Mucosa of descending colon (tissue), 3 donors: ENCODE measurements at regions not wholly inside any gene's neighbourhood (a gene's known extent, or its start where the extent isn't known, plus 50 kb on each side); places are given as distances from the start of the nearest gene placed in this dataset.

Source experiments
- ATAC-seq: fragments of 200-7000 bp; cut with Tn5 transposase; one replicate; pipeline ENCODE4 v1.9.1; 2020; ENCODE audit warnings: mild to moderate bottlenecking, moderate library complexity
- DNase-seq, 3 donors: peaks; one replicate each; pipeline ENCODE4 v3.0.0-alpha.2; 2020
- H3K36me3 ChIP-seq: fragments of 200-600 bp; one replicate; pipeline ENCODE4 v1.8.0; 2021; ENCODE audit warnings: low read depth, mild to moderate bottlenecking
- H3K4me1 ChIP-seq: fragments of 200-600 bp; one replicate; pipeline ENCODE4 v1.8.0; 2021; ENCODE audit warnings: low read depth, mild to moderate bottlenecking
- H3K4me3 ChIP-seq: fragments of 200-600 bp; one replicate; pipeline ENCODE4 v1.8.0; 2021; ENCODE audit warnings: mild to moderate bottlenecking
- H3K9me3 ChIP-seq: fragments of 200-600 bp; one replicate; pipeline ENCODE4 v1.8.0; 2021; ENCODE audit warnings: mild to moderate bottlenecking
- intact Hi-C, 2 donors: fragments of 100-400 bp; cut with DNase I in 1 of 2; cut with micrococcal nuclease in 1 of 2; formaldehyde crosslinking; loops; one replicate each; pipeline versions ENCODE4 v1.11.0 to v1.11.1; 2022; cut with DNase I, micrococcal nuclease
- TF ChIP-seq, protein P1 (sequence below): fragments of 200-600 bp; IDR thresholded peaks from one replicate; pipeline ENCODE4 v1.8.0; 2022; ENCODE audit warnings: antibody characterized with exemption, mild to moderate bottlenecking
- donor health status: DM: no; HTN: no; CAD: no; lungs with moderate emphysema.
- donor health status: DM: no; HTN: no; CAD: no.
- donor health status: DM: no; HTN: yes; CAD: no.

- no peaks in the 10 kb centered on the region for H3K9me3 ChIP-seq
- intact Hi-C loops = no loop called here
- H3K4me1 ChIP-seq = no peaks in the 10 kb centered on the region
- no peaks in the 10 kb centered on the region for H3K36me3 ChIP-seq
- TF ChIP-seq, protein P1, sequence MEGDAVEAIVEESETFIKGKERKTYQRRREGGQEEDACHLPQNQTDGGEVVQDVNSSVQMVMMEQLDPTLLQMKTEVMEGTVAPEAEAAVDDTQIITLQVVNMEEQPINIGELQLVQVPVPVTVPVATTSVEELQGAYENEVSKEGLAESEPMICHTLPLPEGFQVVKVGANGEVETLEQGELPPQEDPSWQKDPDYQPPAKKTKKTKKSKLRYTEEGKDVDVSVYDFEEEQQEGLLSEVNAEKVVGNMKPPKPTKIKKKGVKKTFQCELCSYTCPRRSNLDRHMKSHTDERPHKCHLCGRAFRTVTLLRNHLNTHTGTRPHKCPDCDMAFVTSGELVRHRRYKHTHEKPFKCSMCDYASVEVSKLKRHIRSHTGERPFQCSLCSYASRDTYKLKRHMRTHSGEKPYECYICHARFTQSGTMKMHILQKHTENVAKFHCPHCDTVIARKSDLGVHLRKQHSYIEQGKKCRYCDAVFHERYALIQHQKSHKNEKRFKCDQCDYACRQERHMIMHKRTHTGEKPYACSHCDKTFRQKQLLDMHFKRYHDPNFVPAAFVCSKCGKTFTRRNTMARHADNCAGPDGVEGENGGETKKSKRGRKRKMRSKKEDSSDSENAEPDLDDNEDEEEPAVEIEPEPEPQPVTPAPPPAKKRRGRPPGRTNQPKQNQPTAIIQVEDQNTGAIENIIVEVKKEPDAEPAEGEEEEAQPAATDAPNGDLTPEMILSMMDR = no peak
- no peak for ATAC-seq
- no peak for DNase-seq
- H3K4me3 ChIP-seq = no peak overlapping the region
These were observed 66.8 kb upstream of the SPRED2 start for GRCh38 chr2:65499216-65499615.

- no peaks in the 10 kb centered on the region for H3K36me3 ChIP-seq
- no peak for DNase-seq
- intact Hi-C loops = no loop called here
- H3K4me1 ChIP-seq = no peaks in the 10 kb centered on the region
- no peak for ATAC-seq
- no peaks in the 10 kb centered on the region for H3K9me3 ChIP-seq
- no peak overlapping the region for H3K4me3 ChIP-seq
- TF ChIP-seq, protein P1 = no peak
These were observed 66.0 kb upstream of the SPRED2 start for GRCh38 chr2:65498396-65498795.

DNA sequence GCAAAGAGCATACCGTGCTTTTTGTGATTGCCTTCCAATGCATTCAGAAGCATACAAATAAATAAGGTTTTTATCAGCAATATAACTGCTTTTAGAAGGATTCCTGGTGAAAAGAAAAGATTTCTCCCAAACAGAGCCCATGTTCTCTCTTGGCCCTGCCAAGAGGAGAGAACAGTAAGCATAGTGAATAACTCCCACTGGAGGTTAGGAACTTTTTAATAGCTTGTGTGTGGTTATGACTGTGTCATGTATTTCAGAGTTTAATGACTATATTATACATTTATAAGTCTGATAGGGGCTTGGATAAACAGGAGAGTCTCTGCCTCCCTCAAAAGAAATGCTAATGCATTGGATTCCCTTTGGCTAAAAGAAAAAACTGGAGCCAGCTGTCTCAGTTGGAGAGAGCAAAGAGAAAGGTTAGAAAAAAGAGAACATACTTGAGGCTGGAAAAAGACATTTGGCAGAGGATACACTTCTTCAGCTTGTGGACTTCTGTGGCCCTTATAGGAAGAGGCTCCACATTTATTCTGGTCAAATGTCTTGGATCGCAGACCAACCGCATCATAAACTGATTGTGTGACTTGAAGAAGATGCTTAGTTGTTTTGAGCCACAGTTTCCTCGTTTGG, 63.0 kb upstream of the SPRED2 start:
- Histone ChIP-seq H3K4me3 (no peak overlapping the region), H3K36me3 (no peaks in the 10 kb centered on the region), H3K4me1 (no peaks in the 10 kb centered on the region), H3K9me3 (no peaks in the 10 kb centered on the region)
- DNase-seq = no peak
- intact Hi-C loops = no loop called here
- TF ChIP-seq, protein P1 = no peak
- ATAC-seq = no peak

- no peaks in the 10 kb centered on the region for H3K9me3 ChIP-seq
- DNase-seq (no peak), ATAC-seq (no peak)
- TF ChIP-seq, protein P1 = no peak
- intact Hi-C loops = no loop called here
- no peaks in the 10 kb centered on the region for H3K4me1 ChIP-seq
- no peak overlapping the region for H3K4me3 ChIP-seq
- H3K36me3 ChIP-seq = no peaks in the 10 kb centered on the region
These were observed 61.7 kb upstream of the SPRED2 start for GRCh38 chr2:65494078-65494477.

GRCh38 chr2:65491381-65491905, 59.0 kb upstream of the SPRED2 start:
- Histone ChIP-seq H3K36me3 (no peaks in the 10 kb centered on the region), H3K4me3 (no peak overlapping the region), H3K9me3 (no peaks in the 10 kb centered on the region), H3K4me1 (no peaks in the 10 kb centered on the region)
- DNase-seq = peak in 1 of 3 donors; percentile 20
- intact Hi-C loops = no loop called here
- TF ChIP-seq, protein P1 = no peak
- no peak for ATAC-seq
